ENCODE measurements at regions not wholly inside any gene's neighbourhood (a gene's known extent, or its start where the extent isn't known, plus 50 kb on each side); places are given as distances from the start of the nearest gene placed in this dataset.

- no peak for DNase-seq (ENCODE audit: low read depth)
Measured at GRCh38 chr4:108331905-108332632, 163.3 kb upstream of the LEF1 start.

DNA sequence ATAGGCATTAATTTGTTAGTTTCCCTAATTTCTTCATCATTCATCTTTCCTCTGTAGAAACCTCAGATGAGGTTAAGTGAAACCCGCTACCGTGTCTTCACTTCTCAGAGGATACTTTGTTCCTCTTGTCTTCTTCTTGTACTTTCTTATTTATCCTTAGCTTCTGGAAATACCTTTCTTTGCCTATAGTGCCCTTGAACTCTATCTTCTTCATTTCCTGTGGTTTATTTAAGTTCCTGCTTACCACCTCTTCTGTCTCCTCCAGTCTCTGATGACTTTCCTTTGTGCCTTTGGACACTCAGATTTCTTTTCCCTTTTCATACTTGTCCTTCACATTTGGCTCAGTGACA is 159.6 kb upstream of the LEF1 start:
- DNase-seq (ENCODE audit: low read depth) = no peak

DNA sequence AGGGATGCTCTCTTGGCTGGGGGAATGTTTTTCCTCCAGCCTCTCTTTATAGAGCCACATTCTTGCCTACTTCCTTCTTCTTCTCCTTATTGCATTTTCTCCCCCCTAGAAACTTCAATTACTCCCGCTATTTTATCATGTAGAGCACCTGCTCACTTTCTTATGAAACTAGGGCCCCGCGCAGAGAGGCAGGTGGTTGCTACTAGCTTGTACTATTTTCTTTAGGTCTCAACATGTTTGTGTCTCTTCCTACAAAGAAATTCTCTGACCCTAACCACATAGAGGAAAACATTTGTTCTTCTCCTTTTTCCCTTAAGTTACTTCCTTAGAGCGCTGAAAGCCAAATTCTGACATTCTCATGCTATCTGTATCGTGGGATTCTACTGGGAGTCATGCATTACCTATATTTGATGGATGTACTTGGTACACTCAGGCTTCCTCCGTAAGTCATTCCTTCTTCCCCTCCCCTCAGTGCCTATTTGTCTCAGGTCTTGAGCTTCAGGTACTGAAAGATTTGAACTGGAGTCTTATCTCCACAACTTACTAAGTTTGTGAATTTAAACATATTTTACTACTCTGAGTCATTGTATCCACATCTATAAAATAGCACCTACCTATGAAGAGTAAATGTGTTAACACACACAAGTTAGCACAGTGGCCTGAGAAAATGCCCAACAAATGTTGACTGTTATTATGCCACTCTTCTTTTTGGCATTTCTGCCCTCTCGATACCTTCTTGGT is 159.1 kb upstream of the LEF1 start:
- DNase-seq (ENCODE audit: low read depth) = no peak

DNA sequence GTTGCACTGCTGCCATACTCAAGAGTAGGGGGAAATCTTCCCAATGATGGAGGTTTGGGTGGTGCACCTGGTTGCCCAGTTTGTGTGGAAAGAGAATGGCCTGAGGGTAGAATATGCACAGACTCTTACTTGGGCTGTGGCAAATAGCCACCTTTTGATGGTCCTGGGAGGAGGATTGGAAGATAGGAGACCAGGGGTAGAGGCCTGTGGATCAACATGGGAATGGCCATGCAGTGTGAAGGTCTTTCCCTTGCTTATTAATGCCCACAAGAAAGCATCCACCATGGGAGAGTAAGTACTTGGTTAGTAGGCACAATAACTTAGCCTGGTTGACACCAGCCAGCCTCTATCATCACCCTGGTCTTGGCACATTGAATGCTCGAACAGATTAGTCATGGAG is 156.8 kb upstream of the LEF1 start:
- no peak for DNase-seq (ENCODE audit: low read depth)

- no peak for DNase-seq (ENCODE audit: low read depth)
Measured at GRCh38 chr4:108324450-108324849, 155.7 kb upstream of the LEF1 start.

DNA sequence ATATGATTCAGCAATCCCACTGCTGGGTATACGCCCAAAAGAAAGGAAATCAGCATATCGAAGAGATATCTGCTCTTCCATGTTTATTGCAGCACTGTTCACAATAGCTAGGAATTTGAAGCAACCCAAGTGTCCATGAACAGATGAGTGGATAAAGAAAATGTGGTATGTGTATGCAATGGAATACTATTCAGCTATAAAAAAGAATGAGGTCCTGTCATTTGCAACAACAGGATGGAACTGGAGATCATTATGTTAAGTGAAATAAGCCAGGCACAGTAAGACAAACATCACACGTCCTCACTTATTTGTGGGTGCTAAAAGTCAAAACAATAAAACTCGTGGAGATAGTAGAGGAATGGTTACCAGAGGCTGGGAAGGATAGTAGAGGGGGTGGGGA is 153.8 kb upstream of the LEF1 start:
- DNase-seq (ENCODE audit: low read depth) = no peak

DNA sequence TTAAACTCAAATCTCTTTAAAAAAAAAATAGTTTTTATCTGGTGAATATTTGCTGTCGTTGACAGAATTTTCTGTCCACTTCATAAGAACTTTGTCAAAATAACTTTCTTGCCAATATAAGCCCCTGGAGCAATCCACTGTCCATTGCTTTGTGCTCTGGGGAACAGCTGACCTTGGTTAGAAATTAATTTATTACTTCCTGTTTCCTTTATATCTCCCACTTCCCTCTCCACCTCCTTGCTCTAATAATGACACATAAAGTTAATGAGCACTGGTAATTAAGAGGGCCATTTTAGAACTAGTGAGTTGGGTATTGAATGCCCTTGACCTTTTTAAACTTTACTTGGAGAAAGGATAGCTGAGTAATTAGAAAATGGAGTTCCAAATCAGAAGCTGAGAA is 151.3 kb upstream of the LEF1 start:
- DNase-seq (ENCODE audit: low read depth) = no peak

GRCh38 chr4:108317377-108317776 is 148.6 kb upstream of the LEF1 start:
- DNase-seq (ENCODE audit: low read depth) = no peak

GRCh38 chr4:108315694-108316093 is 147.0 kb upstream of the LEF1 start:
- DNase-seq (ENCODE audit: low read depth) = no peak

DNA sequence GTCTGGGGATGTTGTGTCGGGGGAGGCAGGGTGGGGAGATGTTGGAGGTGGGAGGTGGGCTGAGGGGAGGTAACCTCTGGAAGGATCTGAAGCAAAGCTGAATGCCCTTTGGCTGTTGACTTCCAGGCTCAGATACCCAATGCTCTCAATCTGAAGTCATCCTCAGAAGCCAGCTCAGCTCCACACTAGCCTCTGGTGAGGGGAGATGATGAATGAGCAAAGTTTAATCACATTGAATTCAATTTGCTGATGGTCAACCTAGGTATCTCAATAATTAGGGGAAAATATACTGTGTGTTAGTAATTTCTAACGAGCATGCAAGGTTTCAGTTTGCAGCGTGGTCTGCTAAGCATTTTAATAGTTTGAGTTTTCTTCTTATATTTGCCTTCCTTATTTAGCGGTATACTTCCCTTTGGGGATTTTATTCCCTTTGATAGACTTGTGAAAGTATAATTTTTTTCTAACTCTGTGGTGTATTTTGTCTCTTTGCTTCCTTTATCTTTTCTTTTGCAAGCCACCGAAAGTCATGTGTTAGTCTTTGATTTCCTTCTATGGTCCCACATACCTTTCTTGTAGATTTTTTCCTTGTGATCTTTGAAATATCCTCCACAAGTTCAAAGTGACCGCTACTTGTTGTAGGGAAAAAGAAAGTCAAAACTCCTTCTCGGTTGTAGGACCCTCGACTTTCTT is 146.3 kb upstream of the LEF1 start:
- DNase-seq (ENCODE audit: low read depth) = no peak

- DNase-seq (ENCODE audit: low read depth) = no peak
Measured at GRCh38 chr4:108313546-108314339, 145.0 kb upstream of the LEF1 start.

DNA sequence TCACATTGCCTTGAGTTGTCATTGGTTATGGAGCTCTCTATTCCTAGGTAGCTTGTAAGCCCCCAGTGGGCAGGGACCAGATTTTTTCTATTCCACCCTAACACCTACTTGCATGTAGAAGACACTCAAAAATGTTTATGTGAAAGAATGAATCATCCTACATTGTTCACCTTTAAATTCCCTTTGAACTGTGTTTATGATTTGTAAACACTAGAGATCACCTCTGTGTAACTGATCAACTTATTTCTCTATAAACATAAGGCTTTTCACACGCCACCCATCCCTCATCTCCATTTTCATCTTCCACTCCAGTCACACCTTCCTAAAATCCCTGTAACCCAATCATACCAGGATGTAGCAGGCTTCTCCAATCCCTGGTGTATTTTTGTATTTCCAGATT is 142.6 kb upstream of the LEF1 start:
- no peak for DNase-seq (ENCODE audit: low read depth)

DNA sequence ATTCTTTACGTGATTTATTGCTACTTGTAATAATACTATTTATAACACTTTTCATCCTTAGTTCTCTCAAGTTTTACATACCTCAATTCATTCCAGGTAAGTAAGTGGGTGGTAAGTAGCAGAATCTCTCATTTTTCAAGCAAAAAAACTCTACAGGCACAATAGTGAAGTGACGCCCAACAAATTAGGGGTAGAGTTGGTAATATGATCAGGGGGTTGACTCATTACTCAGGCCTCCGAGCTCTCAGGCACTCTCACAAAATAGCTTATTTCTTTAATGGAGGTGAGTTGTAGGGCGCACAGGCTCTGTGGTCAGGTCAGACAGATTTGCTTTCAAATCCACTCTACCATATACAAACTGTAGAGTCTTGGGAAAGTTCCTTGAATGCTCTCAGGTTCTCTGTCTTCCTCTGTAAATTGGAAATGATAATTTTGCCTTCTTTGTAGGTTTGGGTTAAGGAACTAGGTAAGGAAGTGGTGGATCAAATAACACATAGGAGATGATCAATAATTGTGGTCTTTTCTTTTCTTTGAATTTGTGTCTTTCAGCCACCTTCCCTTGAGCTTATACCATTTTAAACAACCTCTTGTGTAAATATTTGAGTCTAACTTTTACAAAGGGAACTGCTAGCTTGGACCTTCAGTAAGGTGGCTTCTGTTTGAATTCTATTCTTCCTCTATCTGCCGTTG is 134.9 kb upstream of the LEF1 start:
- DNase-seq (ENCODE audit: low read depth) = no peak

DNA sequence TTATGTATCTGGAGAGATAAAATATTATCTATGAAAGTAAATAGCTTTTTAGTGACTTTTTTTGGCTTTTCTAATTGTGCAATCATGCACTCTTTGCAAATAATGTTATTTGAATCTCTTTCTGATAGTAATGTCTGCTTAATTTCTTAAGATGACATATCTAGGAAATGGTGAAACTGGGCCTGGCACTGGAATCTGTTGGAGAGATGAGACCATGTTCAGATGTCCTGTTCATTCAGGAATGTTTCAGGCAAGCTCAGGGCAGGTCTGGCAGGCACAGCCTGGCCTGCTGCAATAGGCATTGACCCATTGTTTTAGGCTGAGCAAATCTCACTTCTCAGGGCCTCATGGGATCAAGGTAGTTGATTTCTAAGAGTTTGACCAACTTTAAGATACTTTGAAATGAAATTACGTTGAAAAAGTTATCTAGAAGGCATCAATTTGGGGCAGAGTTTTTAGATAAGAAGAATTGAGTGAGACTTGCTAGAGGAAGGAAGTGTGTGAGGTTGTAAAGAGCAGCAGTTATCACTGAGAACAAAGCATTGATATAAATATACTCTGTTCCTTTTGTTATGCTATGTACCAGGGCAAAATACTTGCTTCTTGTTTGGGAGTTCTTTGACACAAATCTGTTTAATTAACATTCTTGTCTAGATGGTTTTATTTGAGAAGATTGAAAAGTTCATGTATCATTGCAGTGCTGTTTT is 133.0 kb upstream of the LEF1 start:
- DNase-seq (ENCODE audit: low read depth) = no peak

- no peak for DNase-seq (ENCODE audit: low read depth)
Measured at GRCh38 chr4:108297605-108298004, 128.9 kb upstream of the LEF1 start.

GRCh38 chr4:108292229-108292628 is 123.5 kb upstream of the LEF1 start:
- DNase-seq (ENCODE audit: low read depth) = no peak

GRCh38 chr4:108291137-108291536 is 122.4 kb upstream of the LEF1 start:
- no peak for DNase-seq (ENCODE audit: low read depth)

DNA sequence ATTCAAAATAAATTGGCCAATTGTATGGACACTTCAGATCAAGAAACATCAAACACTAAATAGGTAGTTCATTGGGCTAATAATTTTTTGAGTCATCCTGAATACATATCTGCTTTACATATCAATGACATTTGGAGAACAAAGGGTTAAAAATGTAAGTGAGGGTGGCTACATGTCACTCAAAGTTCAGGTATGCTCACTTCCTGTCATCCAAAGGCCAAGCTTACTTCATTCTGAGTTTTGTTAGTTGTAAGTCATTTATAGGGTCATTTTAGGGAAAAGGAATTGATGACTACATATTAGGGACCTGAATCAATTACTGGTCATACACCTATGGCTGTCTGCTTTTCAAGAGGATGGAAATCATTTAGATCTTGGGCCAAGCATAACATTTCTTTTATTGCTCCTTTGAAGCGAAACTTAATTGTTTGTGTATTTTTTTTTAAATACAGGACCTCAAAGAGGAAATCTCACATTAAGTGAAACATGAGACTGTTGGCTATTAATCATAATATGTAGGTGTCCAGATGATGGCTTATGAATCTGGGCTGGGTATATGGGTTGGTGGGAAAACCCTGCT is 119.2 kb upstream of the LEF1 start:
- no peak for DNase-seq (ENCODE audit: low read depth)

DNA sequence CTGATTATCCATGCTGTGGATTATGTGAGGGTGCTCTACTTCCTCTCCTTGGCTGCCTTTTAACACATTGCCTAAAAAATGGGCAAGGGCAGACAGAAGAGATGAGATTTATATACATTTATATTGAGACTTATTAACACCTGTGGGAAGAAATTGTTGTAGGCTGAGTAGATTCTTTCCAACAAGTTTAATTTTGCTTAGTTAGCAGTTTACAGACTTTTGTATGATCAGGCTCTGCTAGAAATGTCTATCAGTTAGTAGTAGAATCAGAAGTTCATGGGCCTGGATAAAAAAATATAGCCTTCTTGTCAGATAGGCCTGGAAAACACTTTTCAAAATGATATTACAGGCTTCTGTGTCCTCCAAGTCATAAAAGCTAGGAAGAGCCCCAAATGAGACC is 111.3 kb upstream of the LEF1 start:
- DNase-seq (ENCODE audit: low read depth) = no peak

- no peak for DNase-seq (ENCODE audit: low read depth)
Measured at GRCh38 chr4:108276690-108277089, 108.0 kb upstream of the LEF1 start.

GRCh38 chr4:108272986-108273385 is 104.3 kb upstream of the LEF1 start:
- no peak for DNase-seq (ENCODE audit: low read depth)
